Loucy (cell line): ENCODE measurements at regions not wholly inside any gene's neighbourhood (a gene's known extent, or its start where the extent isn't known, plus 50 kb on each side); places are given as distances from the start of the nearest gene placed in this dataset.

ENCODE experiments used
- H2AFZ ChIP-seq: fragments of 200-600 bp; sonication (generic); 2 replicates; pipeline ENCODE4 v1.6.0; 2016; ENCODE audit warnings: antibody characterized with exemption, mild to moderate bottlenecking, low read length, moderate library complexity
- H3F3A ChIP-seq: fragments of 200-600 bp; 2 replicates; pipeline ENCODE4 v1.6.0; 2016; ENCODE audit warnings: antibody characterized with exemption, low read depth, mild to moderate bottlenecking
- H3K27me3 ChIP-seq: fragments of 200-600 bp; sonication (generic); 2 replicates; pipeline ENCODE4 v1.6.1; 2014; ENCODE audit warnings: low read length, mild to moderate bottlenecking; ENCODE audit not compliant: insufficient read depth, poor library complexity, severe bottlenecking
- H3K36me3 ChIP-seq: fragments of 200-600 bp; sonication (generic); 2 replicates; pipeline ENCODE4 v1.6.1; 2016; ENCODE audit warnings: low read length; ENCODE audit not compliant: insufficient read depth
- H3K4me1 ChIP-seq: fragments of 200-600 bp; sonication (generic); 2 replicates; pipeline ENCODE4 v1.5.1; 2014; ENCODE audit warnings: low read length, mild to moderate bottlenecking; ENCODE audit not compliant: insufficient read depth, poor library complexity, severe bottlenecking
- H3K4me2 ChIP-seq: fragments of 200-600 bp; sonication (generic); 2 replicates; pipeline ENCODE4 v1.6.0; 2014; ENCODE audit warnings: antibody characterized with exemption, low read length, low read depth, mild to moderate bottlenecking; ENCODE audit not compliant: poor library complexity, severe bottlenecking
- H3K4me3 ChIP-seq: fragments of 200-600 bp; sonication (generic); 2 replicates; pipeline ENCODE4 v1.5.1; 2014; ENCODE audit warnings: low read length, mild to moderate bottlenecking, mixed read lengths; ENCODE audit not compliant: poor library complexity, severe bottlenecking
- H3K79me2 ChIP-seq: fragments of 200-600 bp; sonication (generic); 2 replicates; pipeline ENCODE4 v1.6.1; 2014; ENCODE audit warnings: low read length; ENCODE audit not compliant: insufficient read depth
- H3K9ac ChIP-seq: fragments of 200-600 bp; sonication (generic); 2 replicates; pipeline ENCODE4 v1.6.0; 2014; ENCODE audit warnings: mild to moderate bottlenecking, low read depth, low read length, moderate library complexity; ENCODE audit not compliant: poor library complexity, severe bottlenecking
- H3K9me2 ChIP-seq: fragments of 200-600 bp; sonication (generic); replicated peaks from 2 replicates; pipeline ENCODE4 v1.6.1; 2016; ENCODE audit warnings: low read depth, low read length, mixed read lengths
- H3K9me3 ChIP-seq: fragments of 200-600 bp; sonication (generic); 2 replicates; pipeline ENCODE4 v1.6.1; 2014; ENCODE audit warnings: mild to moderate bottlenecking, antibody characterized with exemption, low read length, low read depth; ENCODE audit not compliant: insufficient read depth
- H4K20me1 ChIP-seq: fragments of 200-600 bp; sonication (generic); 2 replicates; pipeline ENCODE4 v1.6.0; 2014; ENCODE audit warnings: antibody characterized with exemption, low read length, mild to moderate bottlenecking; ENCODE audit not compliant: insufficient read depth, poor library complexity, severe bottlenecking
- CTCF ChIP-seq: fragments of 200-600 bp; sonication (generic); conservative IDR thresholded peaks from 2 replicates; pipeline ENCODE4 v1.5.1; 2014; ENCODE audit warnings: mild to moderate bottlenecking, antibody characterized with exemption, low read length
- EZH2phosphoT487 ChIP-seq: fragments of 200-600 bp; IDR thresholded peaks from 2 replicates; pipeline ENCODE4 v1.6.1; 2018; ENCODE audit warnings: antibody characterized with exemption, mild to moderate bottlenecking, moderate library complexity, borderline replicate concordance

- Histone ChIP-seq H2AFZ (no peak overlapping the region), H4K20me1 (no peaks in the 10 kb centered on the region), H3K27me3 (no peaks in the 10 kb centered on the region), H3K9me3 (no peaks in the 10 kb centered on the region), H3K9me2 (no peaks in the 10 kb centered on the region), H3K4me3 (peak overlapping the region; percentile 68), H3K4me1 (peaks cover 95% of the 10 kb centered on the region), H3K9ac (peak overlapping the region; percentile 76), H3F3A (peaks cover 5% of the 10 kb centered on the region; the same call in 1 of the 2 replicates), H3K79me2 (no peaks in the 10 kb centered on the region), H3K4me2 (peak overlapping the region; percentile 89), H3K36me3 (no peaks in the 10 kb centered on the region)
- TF ChIP-seq CTCF: no peak
- TF ChIP-seq EZH2phosphoT487: no peak
Measured at GRCh38 chr3:187999821-188000220, 154.1 kb upstream of the LPP start.

GRCh38 chr3:188000361-188000861 lies 153.5 kb upstream of the LPP start:
- H3K4me2 ChIP-seq: peak overlapping the region; percentile 89
- no peak overlapping the region for H2AFZ ChIP-seq
- peak overlapping the region; percentile 68 for H3K4me3 ChIP-seq
- no peaks in the 10 kb centered on the region for H3K9me2 ChIP-seq
- H3K36me3 ChIP-seq: no peaks in the 10 kb centered on the region
- peaks cover 4% of the 10 kb centered on the region; the same call in 1 of the 2 replicates for H3F3A ChIP-seq
- H3K9ac ChIP-seq: peak overlapping the region; percentile 76
- TF ChIP-seq CTCF (no peak), EZH2phosphoT487 (no peak)
- peaks cover 90% of the 10 kb centered on the region for H3K4me1 ChIP-seq
- H3K9me3 ChIP-seq: no peaks in the 10 kb centered on the region
- no peaks in the 10 kb centered on the region for H3K27me3 ChIP-seq
- no peaks in the 10 kb centered on the region for H3K79me2 ChIP-seq
- H4K20me1 ChIP-seq: no peaks in the 10 kb centered on the region

- no peaks in the 10 kb centered on the region for H4K20me1 ChIP-seq
- H3K4me1 ChIP-seq: peaks cover 87% of the 10 kb centered on the region
- H3K4me3 ChIP-seq: peak overlapping the region; percentile 68
- peaks cover 4% of the 10 kb centered on the region; the same call in 1 of the 2 replicates for H3F3A ChIP-seq
- H3K27me3 ChIP-seq: no peaks in the 10 kb centered on the region
- H3K36me3 ChIP-seq: no peaks in the 10 kb centered on the region
- H3K9ac ChIP-seq: peak overlapping the region; percentile 76
- no peaks in the 10 kb centered on the region for H3K79me2 ChIP-seq
- no peaks in the 10 kb centered on the region for H3K9me3 ChIP-seq
- TF ChIP-seq CTCF (no peak), EZH2phosphoT487 (no peak)
- peak overlapping the region; percentile 89 for H3K4me2 ChIP-seq
- H3K9me2 ChIP-seq: no peaks in the 10 kb centered on the region
- H2AFZ ChIP-seq: no peak overlapping the region
Measured at GRCh38 chr3:188001093-188001492, 152.9 kb upstream of the LPP start.
